Transverse colon (tissue), 4 donors: ENCODE measurements at regions not wholly inside any gene's neighbourhood (a gene's known extent, or its start where the extent isn't known, plus 50 kb on each side); places are given as distances from the start of the nearest gene placed in this dataset.

Source experiments
- DNase-seq: peaks from one replicate; pipeline ENCODE4 v3.0.0-alpha.2; 2019
- H3K27ac ChIP-seq, 4 donors: fragments of 200-600 bp; sonication (generic); 2 replicates each; pipeline ENCODE4 v1.5.1; 2016 to 2018; ENCODE audit warnings: inconsistent platforms in 4 of 4
- H3K27me3 ChIP-seq: fragments of 200-600 bp; sonication (generic); 2 replicates; pipeline ENCODE4 v1.5.1; 2017; ENCODE audit warnings: inconsistent platforms
- H3K36me3 ChIP-seq, 4 donors: fragments of 200-600 bp; sonication (generic); 2 replicates each; pipeline ENCODE4 v1.5.1; 2017 to 2019; ENCODE audit warnings: inconsistent platforms in 4 of 4
- H3K4me1 ChIP-seq, 4 donors: fragments of 200-600 bp; sonication (generic); 2 replicates each; pipeline ENCODE4 v1.5.1; 2017 to 2020; ENCODE audit warnings: inconsistent platforms in 4 of 4
- H3K4me3 ChIP-seq, 4 donors: fragments of 200-600 bp; sonication (generic); 1 replicate in 1 of 4; 2 replicates in 3 of 4; pipeline versions ENCODE4 v1.5.1 to v1.6.1; 2017 to 2019; ENCODE audit warnings: inconsistent platforms in 4 of 4
- H3K9me3 ChIP-seq, 2 donors: fragments of 200-600 bp; sonication (generic); 2 replicates each; pipeline ENCODE4 v1.5.1; 2017 to 2019; ENCODE audit warnings: inconsistent platforms in 2 of 2
- EP300 ChIP-seq: sonication (generic); formaldehyde crosslinking; IDR thresholded peaks from one replicate; pipeline ENCODE4 v1.6.1; 2017; ENCODE audit warnings: antibody characterized with exemption, low read depth
- POLR2A ChIP-seq: fragments of 450-650 bp; IDR thresholded peaks from one replicate; pipeline ENCODE4 v1.6.1; 2016; ENCODE audit warnings: antibody characterized with exemption, mild to moderate bottlenecking, moderate library complexity
- POLR2AphosphoS5 ChIP-seq, 3 donors: sonication (generic); formaldehyde crosslinking; IDR thresholded peaks; one replicate each; pipeline ENCODE4 v1.6.1; 2016; ENCODE audit warnings: antibody characterized with exemption in 3 of 3
- WGBS, 2 donors: methylation state at CpG; one replicate each; pipeline ENCODE4 v1.1.5; 2018; ENCODE audit warnings: low coverage in 1 of 2; 5-methylcytosine and 5-hydroxymethylcytosine counted together
- in situ Hi-C, 4 donors: fragments of 200-750 bp; cut with MboI; loops; one replicate each; pipeline versions ENCODE4 v1.15.0 to v1.15.1; 2017; ENCODE audit warnings: low sequenced_read_pairs in 3 of 4, low pct_ligation_motif_present in 1 of 4, low pct_unique_long_range_greater_than_20kb in 1 of 4
- intact Hi-C: fragments of 100-400 bp; cut with DNase I; formaldehyde crosslinking; loops from one replicate; pipeline ENCODE4 v1.15.1; 2023; ENCODE audit warnings: low total_unique reads
- TF ChIP-seq, protein P1 (sequence below), 5 experiments: fragments of 200-600 bp in 3 of 5; fragments of 450-650 bp in 2 of 5; sonication (generic) in 3 of 5; IDR thresholded peaks; 1 replicate in 2 of 5; 2 replicates in 3 of 5; pipeline ENCODE4 v1.5.1; 2016 to 2017; ENCODE audit warnings: antibody characterized with exemption in 5 of 5, inconsistent platforms in 3 of 5, mild to moderate bottlenecking in 2 of 5, moderate library complexity in 1 of 5

DNA sequence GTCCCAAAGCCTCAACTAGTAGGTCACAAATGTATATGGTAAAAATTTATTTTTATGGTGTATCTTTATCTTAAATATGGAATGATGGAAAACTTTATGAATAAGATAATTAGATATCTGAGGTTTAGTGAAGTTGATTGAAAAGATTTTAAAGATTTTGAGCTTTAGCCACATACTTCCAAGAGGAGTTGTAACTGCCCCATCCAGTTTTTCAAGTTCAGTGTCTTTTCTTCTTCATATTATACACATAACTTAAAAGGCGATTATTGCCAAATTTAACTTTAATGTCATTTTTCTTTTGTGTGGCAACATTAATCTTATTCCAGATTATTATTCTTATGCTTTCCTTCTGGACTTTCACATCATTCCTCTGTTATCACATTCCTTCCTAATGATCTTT is 266.4 kb downstream of the TINAG start:
- intact Hi-C loops: no loop called here
- H3K36me3 ChIP-seq: no peaks in the 10 kb centered on the region
- 8 to 49% methylated on average over 1 of the region's 1 CpG for whole genome bisulfite sequencing, 2 donors

DNA sequence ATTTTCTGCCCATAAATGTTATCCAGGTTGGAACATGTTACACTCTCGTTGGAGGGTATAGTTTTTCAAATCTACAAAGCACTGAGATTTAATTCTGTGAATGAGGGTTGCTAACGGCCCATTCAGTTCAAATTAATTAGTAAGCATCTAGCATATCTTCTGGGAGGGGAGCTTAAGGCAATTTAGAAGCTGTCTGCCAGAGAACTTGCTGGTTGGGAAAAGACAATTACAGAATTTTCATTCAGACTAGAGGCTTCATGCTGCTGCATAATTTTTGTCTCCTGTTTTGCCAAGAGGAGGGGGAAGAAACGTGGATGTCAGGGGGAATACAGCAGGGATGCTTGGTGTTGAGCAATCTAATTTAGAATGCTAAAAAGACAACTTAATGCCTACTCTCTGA is 268.3 kb upstream of the FAM83B start:
- DNase-seq: no peak
- in situ Hi-C loops: no loop called here
- no peak for TF ChIP-seq POLR2A
- TF ChIP-seq, protein P1, sequence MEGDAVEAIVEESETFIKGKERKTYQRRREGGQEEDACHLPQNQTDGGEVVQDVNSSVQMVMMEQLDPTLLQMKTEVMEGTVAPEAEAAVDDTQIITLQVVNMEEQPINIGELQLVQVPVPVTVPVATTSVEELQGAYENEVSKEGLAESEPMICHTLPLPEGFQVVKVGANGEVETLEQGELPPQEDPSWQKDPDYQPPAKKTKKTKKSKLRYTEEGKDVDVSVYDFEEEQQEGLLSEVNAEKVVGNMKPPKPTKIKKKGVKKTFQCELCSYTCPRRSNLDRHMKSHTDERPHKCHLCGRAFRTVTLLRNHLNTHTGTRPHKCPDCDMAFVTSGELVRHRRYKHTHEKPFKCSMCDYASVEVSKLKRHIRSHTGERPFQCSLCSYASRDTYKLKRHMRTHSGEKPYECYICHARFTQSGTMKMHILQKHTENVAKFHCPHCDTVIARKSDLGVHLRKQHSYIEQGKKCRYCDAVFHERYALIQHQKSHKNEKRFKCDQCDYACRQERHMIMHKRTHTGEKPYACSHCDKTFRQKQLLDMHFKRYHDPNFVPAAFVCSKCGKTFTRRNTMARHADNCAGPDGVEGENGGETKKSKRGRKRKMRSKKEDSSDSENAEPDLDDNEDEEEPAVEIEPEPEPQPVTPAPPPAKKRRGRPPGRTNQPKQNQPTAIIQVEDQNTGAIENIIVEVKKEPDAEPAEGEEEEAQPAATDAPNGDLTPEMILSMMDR (IDR thresholded peaks at IDR 0.05): no peak
- no peak for TF ChIP-seq EP300
- 55 to 64% methylated on average over 3 of the region's 3 CpGs for WGBS, 2 donors
- no peak overlapping the region for H3K27ac ChIP-seq
- no peaks in the 10 kb centered on the region for H3K4me1 ChIP-seq
- H3K27me3 ChIP-seq: no peaks in the 10 kb centered on the region
- H3K9me3 ChIP-seq: no peaks in the 10 kb centered on the region
- intact Hi-C loops: no loop called here
- H3K4me3 ChIP-seq: no peak overlapping the region
- no peaks in the 10 kb centered on the region for H3K36me3 ChIP-seq

More for the DNA sequence above, 266.4 kb downstream of the TINAG start:
- H3K27ac ChIP-seq: no peak overlapping the region
- H3K27me3 ChIP-seq: no peaks in the 10 kb centered on the region
- no peaks in the 10 kb centered on the region for H3K4me1 ChIP-seq
- no peak for DNase-seq
- H3K4me3 ChIP-seq: no peak overlapping the region
- in situ Hi-C loops: no loop called here
- no peaks in the 10 kb centered on the region for H3K9me3 ChIP-seq
- TF ChIP-seq EP300: no peak
- TF ChIP-seq, protein P1 (IDR thresholded peaks at IDR 0.05): no peak
- no peak for TF ChIP-seq POLR2AphosphoS5 (IDR thresholded peaks at IDR 0.05)
- no peak for TF ChIP-seq POLR2A

DNA sequence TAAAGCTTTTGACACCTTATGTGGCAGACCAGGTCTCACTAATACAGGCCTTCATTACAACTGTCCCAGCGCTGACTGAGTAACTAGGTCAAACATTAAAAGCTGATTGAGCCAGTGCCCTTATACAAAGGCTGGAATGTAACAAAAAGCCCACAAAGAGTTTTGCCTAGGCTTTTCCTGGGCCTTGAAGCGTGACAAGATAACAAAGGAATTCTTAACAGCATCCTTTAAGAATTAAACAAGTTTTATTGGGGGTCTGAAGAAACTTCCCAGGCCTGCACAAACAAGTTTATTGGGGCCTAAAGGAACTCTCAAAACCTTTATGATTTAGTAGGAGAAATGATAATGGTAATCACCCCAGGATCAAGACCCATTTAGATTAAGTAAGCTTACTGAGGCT is 267.6 kb upstream of the FAM83B start:
- TF ChIP-seq POLR2A: no peak
- no peak for TF ChIP-seq EP300
- TF ChIP-seq POLR2AphosphoS5 (IDR thresholded peaks at IDR 0.05): no peak
- TF ChIP-seq, protein P1 (IDR thresholded peaks at IDR 0.05): no peak
- Histone ChIP-seq H3K27me3 (no peaks in the 10 kb centered on the region), H3K4me3 (no peak overlapping the region), H3K4me1 (no peaks in the 10 kb centered on the region), H3K36me3 (no peaks in the 10 kb centered on the region), H3K9me3 (no peaks in the 10 kb centered on the region), H3K27ac (no peak overlapping the region)
- intact Hi-C loops (no loop called here), in situ Hi-C loops (no loop called here)
- DNase-seq: no peak
- 72 to 74% methylated on average over 2 of the region's 2 CpGs for WGBS, 2 donors

DNA sequence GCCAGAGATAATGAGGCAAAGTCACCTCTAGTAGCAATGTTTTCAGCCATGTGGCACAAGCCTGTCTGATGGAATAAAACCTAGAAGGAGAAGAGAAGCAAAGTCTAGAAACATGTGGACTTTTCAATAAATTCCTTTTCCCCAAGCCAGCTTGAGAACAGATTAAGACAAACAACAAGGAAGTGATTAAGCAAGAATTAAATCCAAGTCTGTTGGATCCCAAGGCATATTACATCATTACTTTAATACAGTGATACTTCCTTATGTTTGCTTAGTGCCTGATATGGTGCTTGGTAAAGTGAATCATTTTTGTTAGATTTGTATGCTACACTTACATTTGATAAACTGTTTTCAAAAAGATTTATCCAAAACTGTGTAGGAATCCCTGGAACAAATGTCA is 260.3 kb upstream of the FAM83B start:
- Histone ChIP-seq H3K9me3 (no peaks in the 10 kb centered on the region), H3K4me3 (no peak overlapping the region), H3K36me3 (no peaks in the 10 kb centered on the region), H3K27me3 (no peaks in the 10 kb centered on the region), H3K4me1 (no peaks in the 10 kb centered on the region), H3K27ac (no peak overlapping the region)
- in situ Hi-C loops: no loop called here
- TF ChIP-seq EP300 (no peak), POLR2A (no peak), POLR2AphosphoS5 (IDR thresholded peaks at IDR 0.05) (no peak)
- TF ChIP-seq, protein P1 (IDR thresholded peaks at IDR 0.05): no peak
- intact Hi-C loops: no loop called here
- no peak for DNase-seq
